DOHH2 (cell line): ENCODE measurements at regions not wholly inside any gene's neighbourhood (a gene's known extent, or its start where the extent isn't known, plus 50 kb on each side); places are given as distances from the start of the nearest gene placed in this dataset.
A peak's percentile ranks its signal among the peaks of the same experiment; 100 is the strongest.

Experiments
- H3F3A ChIP-seq: fragments of 200-600 bp; sonication (generic), shearing (Covaris generic); 2 replicates; pipeline ENCODE4 v1.6.0; 2016; ENCODE audit warnings: antibody characterized with exemption, mild to moderate bottlenecking; ENCODE audit not compliant: control insufficient read depth, insufficient read depth
- H3K27ac ChIP-seq: fragments of 200-600 bp; sonication (generic); 2 replicates; pipeline ENCODE4 v1.5.1; 2014; ENCODE audit warnings: low read depth, mild to moderate bottlenecking, low read length, moderate library complexity
- H3K27me3 ChIP-seq: fragments of 200-600 bp; sonication (generic); 2 replicates; pipeline ENCODE4 v1.6.1; 2014; ENCODE audit warnings: mild to moderate bottlenecking, low read length, mixed read lengths; ENCODE audit not compliant: control insufficient read depth
- H3K36me3 ChIP-seq: fragments of 200-600 bp; sonication (generic); 2 replicates; pipeline ENCODE4 v1.6.1; 2014; ENCODE audit warnings: mild to moderate bottlenecking, low read length, moderate library complexity, mixed read lengths; ENCODE audit not compliant: control insufficient read depth
- H3K4me1 ChIP-seq: fragments of 200-600 bp; sonication (generic); 2 replicates; pipeline ENCODE4 v1.6.1; 2014; ENCODE audit warnings: mild to moderate bottlenecking, low read length, mixed read lengths; ENCODE audit not compliant: control insufficient read depth
- H3K4me2 ChIP-seq: fragments of 200-600 bp; sonication (generic); 2 replicates; pipeline ENCODE4 v1.6.0; 2014; ENCODE audit warnings: mild to moderate bottlenecking, low read length, moderate library complexity
- H3K4me3 ChIP-seq: fragments of 200-600 bp; sonication (generic); 2 replicates; pipeline ENCODE4 v1.5.1; 2014; ENCODE audit warnings: mild to moderate bottlenecking, low read length, mixed read lengths
- H3K79me2 ChIP-seq: fragments of 200-600 bp; sonication (generic); 2 replicates; pipeline ENCODE4 v1.6.1; 2014; ENCODE audit warnings: mild to moderate bottlenecking, low read length, mixed read lengths; ENCODE audit not compliant: control insufficient read depth
- H3K9me2 ChIP-seq: fragments of 200-600 bp; sonication (generic); replicated peaks from 2 replicates; pipeline ENCODE4 v1.6.1; 2014; ENCODE audit warnings: mild to moderate bottlenecking, low read length, mixed read lengths; ENCODE audit not compliant: control insufficient read depth
- H3K9me3 ChIP-seq: fragments of 200-600 bp; sonication (generic); 2 replicates; pipeline ENCODE4 v1.6.1; 2014; ENCODE audit warnings: antibody characterized with exemption, low read length, mixed read lengths; ENCODE audit not compliant: control insufficient read depth, insufficient read depth
- H4K20me1 ChIP-seq: fragments of 200-600 bp; sonication (generic); 2 replicates; pipeline ENCODE4 v1.6.0; 2014; ENCODE audit warnings: low read depth, mild to moderate bottlenecking, antibody characterized with exemption, low read length, moderate library complexity; ENCODE audit not compliant: control insufficient read depth, insufficient read depth
- CTCF ChIP-seq: fragments of 200-600 bp; sonication (generic); IDR thresholded peaks from one replicate; pipeline ENCODE4 v1.5.1; 2014; ENCODE audit warnings: antibody characterized with exemption, mild to moderate bottlenecking, low read depth, low read length; ENCODE audit not compliant: poor library complexity, severe bottlenecking
- EZH2phosphoT487 ChIP-seq: fragments of 200-600 bp; sonication (generic); IDR thresholded peaks from 2 replicates; pipeline ENCODE4 v1.6.1; 2017; ENCODE audit warnings: borderline replicate concordance, mild to moderate bottlenecking, antibody characterized with exemption, low read length, moderate library complexity, mixed read lengths

GRCh38 chr13:50596776-50597203 is 246.7 kb downstream of the DLEU7 start:
- no peaks in the 10 kb centered on the region for H3K9me3 ChIP-seq
- TF ChIP-seq CTCF, result no peak
- no peak for TF ChIP-seq EZH2phosphoT487
- H3K79me2 ChIP-seq, result no peaks in the 10 kb centered on the region
- H3K4me1 ChIP-seq, result peaks cover 90% of the 10 kb centered on the region
- peak overlapping the region; percentile 98 for H3K27ac ChIP-seq
- H3K36me3 ChIP-seq, result peaks cover 5% of the 10 kb centered on the region
- peak overlapping the region; percentile 48 for H3K4me3 ChIP-seq
- H3K4me2 ChIP-seq, result peak overlapping the region; percentile 72
- H4K20me1 ChIP-seq, result no peaks in the 10 kb centered on the region
- H3K27me3 ChIP-seq, result no peaks in the 10 kb centered on the region
- peaks cover 39% of the 10 kb centered on the region for H3F3A ChIP-seq
- H3K9me2 ChIP-seq, result no peaks in the 10 kb centered on the region

- H3K9me2 ChIP-seq, result no peaks in the 10 kb centered on the region
- no peaks in the 10 kb centered on the region for H3K9me3 ChIP-seq
- peak overlapping the region; percentile 62 for H3K4me2 ChIP-seq
- H3K4me3 ChIP-seq, result peak overlapping the region; percentile 39
- H3F3A ChIP-seq, result peaks cover 32% of the 10 kb centered on the region
- peak overlapping the region; percentile 98 for H3K27ac ChIP-seq
- H4K20me1 ChIP-seq, result no peaks in the 10 kb centered on the region
- peaks cover 5% of the 10 kb centered on the region; the same call in 1 of the 2 replicates for H3K36me3 ChIP-seq
- peaks cover 74% of the 10 kb centered on the region for H3K4me1 ChIP-seq
- no peaks in the 10 kb centered on the region for H3K79me2 ChIP-seq
- TF ChIP-seq EZH2phosphoT487 (no peak), CTCF (no peak)
- H3K27me3 ChIP-seq, result no peaks in the 10 kb centered on the region
Measured at GRCh38 chr13:50598338-50598737, 245.2 kb downstream of the DLEU7 start.

GRCh38 chr13:50599046-50599445 is 244.4 kb downstream of the DLEU7 start:
- H3K9me2 ChIP-seq, result no peaks in the 10 kb centered on the region
- no peak for TF ChIP-seq CTCF
- TF ChIP-seq EZH2phosphoT487, result no peak
- no peaks in the 10 kb centered on the region for H3K79me2 ChIP-seq
- H3K9me3 ChIP-seq, result no peaks in the 10 kb centered on the region
- H4K20me1 ChIP-seq, result no peaks in the 10 kb centered on the region
- peaks cover 67% of the 10 kb centered on the region for H3K4me1 ChIP-seq
- H3F3A ChIP-seq, result peaks cover 25% of the 10 kb centered on the region
- peak overlapping the region; percentile 39 for H3K4me3 ChIP-seq
- H3K4me2 ChIP-seq, result peak overlapping the region; percentile 62
- H3K27ac ChIP-seq, result peak overlapping the region; percentile 98
- H3K36me3 ChIP-seq, result peaks cover 5% of the 10 kb centered on the region; the same call in 1 of the 2 replicates
- H3K27me3 ChIP-seq, result no peaks in the 10 kb centered on the region

GRCh38 chr13:50599927-50600326 is 243.6 kb downstream of the DLEU7 start:
- Histone ChIP-seq H4K20me1 (no peaks in the 10 kb centered on the region), H3K27ac (no peak overlapping the region), H3K27me3 (no peaks in the 10 kb centered on the region), H3K9me3 (no peaks in the 10 kb centered on the region), H3K36me3 (peaks cover 5% of the 10 kb centered on the region; the same call in 1 of the 2 replicates), H3F3A (peaks cover 19% of the 10 kb centered on the region), H3K79me2 (no peaks in the 10 kb centered on the region), H3K4me3 (no peak overlapping the region), H3K4me1 (peaks cover 60% of the 10 kb centered on the region), H3K4me2 (no peak overlapping the region), H3K9me2 (no peaks in the 10 kb centered on the region)
- TF ChIP-seq EZH2phosphoT487 (no peak), CTCF (no peak)
